Heart right ventricle (tissue), 16 donors: ENCODE measurements at regions not wholly inside any gene's neighbourhood (a gene's known extent, or its start where the extent isn't known, plus 50 kb on each side); places are given as distances from the start of the nearest gene placed in this dataset.
"Not testable (repeated sequence)": the region's sequence is repeated elsewhere in the genome, so short reads cannot be mapped to it uniquely, and the experiment has no call there.

ENCODE experiments used
- ATAC-seq, 8 donors: fragments of 200-7000 bp; cut with Tn5 transposase; one replicate each; pipeline ENCODE4 v1.9.1; 2020; ENCODE audit warnings: mild to moderate bottlenecking in 8 of 8, moderate library complexity in 8 of 8, moderate number of reproducible peaks in 1 of 8
- DNase-seq, 2 donors: peaks; one replicate each; pipeline ENCODE4 v3.0.0-alpha.2; 2020
- H3K27ac ChIP-seq, 10 donors: fragments of 200-600 bp; sonication (generic) in 2 of 10; one replicate each; pipeline versions ENCODE4 v1.5.0 to v1.8.0; 2020 to 2022; ENCODE audit warnings: mild to moderate bottlenecking in 3 of 10
- H3K27me3 ChIP-seq, 7 donors: fragments of 200-600 bp; one replicate each; pipeline ENCODE4 v1.8.0; 2021 to 2022; ENCODE audit warnings: mild to moderate bottlenecking in 2 of 7
- H3K36me3 ChIP-seq, 9 donors: fragments of 200-600 bp; sonication (generic) in 1 of 9; one replicate each; pipeline versions ENCODE4 v1.5.0 to v1.8.0; 2020 to 2022; ENCODE audit warnings: mild to moderate bottlenecking in 2 of 9
- H3K4me1 ChIP-seq, 9 donors: fragments of 200-600 bp; sonication (generic) in 1 of 9; one replicate each; pipeline versions ENCODE4 v1.5.0 to v1.8.0; 2020 to 2022; ENCODE audit warnings: mild to moderate bottlenecking in 4 of 9
- H3K4me3 ChIP-seq, 10 donors: fragments of 200-600 bp; sonication (generic) in 2 of 10; one replicate each; pipeline versions ENCODE4 v1.5.0 to v1.8.0; 2020 to 2022; ENCODE audit warnings: mild to moderate bottlenecking in 7 of 10, moderate library complexity in 2 of 10
- H3K9me3 ChIP-seq, 11 donors: fragments of 200-600 bp in 10 of 11; sonication (generic) in 2 of 11; one replicate each; pipeline versions ENCODE4 v1.5.0 to v1.8.0; 2013 to 2022; ENCODE audit warnings: mild to moderate bottlenecking in 2 of 11, control low read depth in 1 of 11, moderate library complexity in 1 of 11
- WGBS, 2 donors: extraction: QIAGEN DNeasy Blood & Tissue Kit; methylation state at CpG; one replicate each; pipeline ENCODE4 v1.1.7; 2013; ENCODE audit warnings: inconsistent platforms in 1 of 2; 5-methylcytosine and 5-hydroxymethylcytosine counted together
- intact Hi-C, 10 donors: fragments of 100-400 bp; cut with DNase I; formaldehyde crosslinking; loops; one replicate each; pipeline versions ENCODE4 v1.11.1 to v1.14.2; 2022
- TF ChIP-seq, protein P1 (sequence below), 9 donors: fragments of 200-600 bp; sonication (generic) in 2 of 9; IDR thresholded peaks; one replicate each; pipeline versions ENCODE4 v1.5.0 to v1.8.0; 2021 to 2022; ENCODE audit warnings: antibody characterized with exemption in 9 of 9, mild to moderate bottlenecking in 5 of 9, moderate library complexity in 1 of 9
- donor health status: Arrhythmogenic right ventricular cardiomyopathy.
- donor health status: ischemic (EF 13 %, LVEDD 7.1; RV severe dilation, severe dysfunction).
- donor health status: healthy with polysubstance abuse.
- donor health status: DM: no; HTN: yes; CAD: no.
- donor health status: DM: no; HTN: no; CAD: no.
- donor health status: ischemic (EF 25% LVEDD 6.9; RV normal size, moderate dysfunction).
- donor health status: ischemic (EF 25% LVEDD 5.7; RV mildly dilated, moderate dysfunction).
- donor health status: healthy.
- donor health status: DM: yes; HTN: yes; CAD: no.
- donor health status: Ischemic cardiomyopathy.
- donor health status: ischemic (EF 35%, LVEDD 5.7; RV mildly dilated, moderate dysfunction).
- donor health status: nonischemic (EF 11% LVEDD 7.7; RV severe dilation, severe dysfunction).
- donor health status: DM: yes; HTN: yes; CAD: no.
- donor health status: PGD.
- donor health status: ischemic (EF 29% LVEDD 5.4; RV normal size, mild dysfunction).
- donor health status: nonischemic (EF 23%, LVEDD 6.1; RV moderate dilation, normal function).

DNA sequence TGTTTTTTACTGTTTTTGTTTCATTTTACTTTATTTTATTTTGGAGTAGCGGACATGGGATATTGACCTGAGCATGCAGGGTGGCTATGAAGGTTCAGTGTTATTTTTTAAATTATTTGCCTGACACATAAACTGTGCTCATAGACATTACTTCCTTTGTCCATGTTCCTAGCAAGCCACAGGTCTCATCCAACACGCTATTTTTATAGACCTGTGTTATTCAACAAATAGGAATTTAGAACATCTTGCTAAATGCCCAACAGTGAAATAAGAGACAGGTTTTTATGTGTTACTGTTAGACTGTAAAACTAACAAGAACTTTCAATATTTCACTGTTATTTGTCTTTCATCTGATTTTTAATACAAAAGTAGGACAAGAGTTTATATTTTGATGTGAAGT lies 756.4 kb downstream of the KCNT2 start:
- Histone ChIP-seq H3K4me1 (no peaks in the 10 kb centered on the region), H3K9me3 (no peaks in the 10 kb centered on the region), H3K36me3 (no peaks in the 10 kb centered on the region), H3K4me3 (no peak overlapping the region), H3K27me3 (peaks cover 0 to 3% (median 0%) of the 10 kb centered on the region in 7 donors), H3K27ac (no peak overlapping the region)
- TF ChIP-seq, protein P1, sequence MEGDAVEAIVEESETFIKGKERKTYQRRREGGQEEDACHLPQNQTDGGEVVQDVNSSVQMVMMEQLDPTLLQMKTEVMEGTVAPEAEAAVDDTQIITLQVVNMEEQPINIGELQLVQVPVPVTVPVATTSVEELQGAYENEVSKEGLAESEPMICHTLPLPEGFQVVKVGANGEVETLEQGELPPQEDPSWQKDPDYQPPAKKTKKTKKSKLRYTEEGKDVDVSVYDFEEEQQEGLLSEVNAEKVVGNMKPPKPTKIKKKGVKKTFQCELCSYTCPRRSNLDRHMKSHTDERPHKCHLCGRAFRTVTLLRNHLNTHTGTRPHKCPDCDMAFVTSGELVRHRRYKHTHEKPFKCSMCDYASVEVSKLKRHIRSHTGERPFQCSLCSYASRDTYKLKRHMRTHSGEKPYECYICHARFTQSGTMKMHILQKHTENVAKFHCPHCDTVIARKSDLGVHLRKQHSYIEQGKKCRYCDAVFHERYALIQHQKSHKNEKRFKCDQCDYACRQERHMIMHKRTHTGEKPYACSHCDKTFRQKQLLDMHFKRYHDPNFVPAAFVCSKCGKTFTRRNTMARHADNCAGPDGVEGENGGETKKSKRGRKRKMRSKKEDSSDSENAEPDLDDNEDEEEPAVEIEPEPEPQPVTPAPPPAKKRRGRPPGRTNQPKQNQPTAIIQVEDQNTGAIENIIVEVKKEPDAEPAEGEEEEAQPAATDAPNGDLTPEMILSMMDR (IDR thresholded peaks at IDR 0.05): no peak
- WGBS, 2 donors: 81 to 88% methylated on average over 2 of the region's 2 CpGs
- intact Hi-C loops: no loop called here
- ATAC-seq (no peak), DNase-seq (no peak)

DNA sequence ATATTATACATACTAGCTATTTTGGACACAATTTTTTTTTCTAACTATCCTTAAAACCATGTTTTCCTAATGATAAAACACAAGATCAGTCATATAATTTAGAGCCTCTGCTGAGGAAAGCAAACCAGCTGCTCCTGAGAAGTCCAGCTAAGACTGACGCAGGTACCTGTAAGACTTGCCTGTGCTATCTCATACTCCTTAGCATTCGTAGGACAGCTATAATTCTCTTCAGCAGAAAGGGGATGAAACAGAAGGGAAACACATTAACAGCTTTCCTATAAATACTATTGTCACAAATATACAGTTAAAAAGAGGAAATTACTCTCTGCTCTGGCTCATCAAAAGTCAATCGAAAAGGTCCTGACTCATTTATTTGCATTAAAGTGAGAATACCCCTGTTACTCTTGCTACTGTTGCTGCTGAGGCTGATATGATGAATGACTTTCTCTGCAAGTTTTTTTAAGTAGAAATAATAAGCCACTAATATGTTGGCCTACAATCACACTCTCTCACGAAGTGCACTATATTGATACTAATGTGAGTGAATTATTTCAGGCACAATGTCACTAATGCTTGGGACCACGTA lies 757.1 kb downstream of the KCNT2 start:
- no peaks in the 10 kb centered on the region for H3K36me3 ChIP-seq
- DNase-seq (no peak), ATAC-seq (no peak)
- no peak overlapping the region for H3K4me3 ChIP-seq
- H3K27ac ChIP-seq: no peak overlapping the region
- WGBS, 2 donors: 58 to 64% methylated on average over 5 of the region's 5 CpGs
- intact Hi-C loops: no loop called here
- no peaks in the 10 kb centered on the region for H3K4me1 ChIP-seq
- H3K9me3 ChIP-seq: no peaks in the 10 kb centered on the region
- peaks cover 0 to 3% (median 0%) of the 10 kb centered on the region in 7 donors for H3K27me3 ChIP-seq
- TF ChIP-seq, protein P1 (IDR thresholded peaks at IDR 0.05): no peak

DNA sequence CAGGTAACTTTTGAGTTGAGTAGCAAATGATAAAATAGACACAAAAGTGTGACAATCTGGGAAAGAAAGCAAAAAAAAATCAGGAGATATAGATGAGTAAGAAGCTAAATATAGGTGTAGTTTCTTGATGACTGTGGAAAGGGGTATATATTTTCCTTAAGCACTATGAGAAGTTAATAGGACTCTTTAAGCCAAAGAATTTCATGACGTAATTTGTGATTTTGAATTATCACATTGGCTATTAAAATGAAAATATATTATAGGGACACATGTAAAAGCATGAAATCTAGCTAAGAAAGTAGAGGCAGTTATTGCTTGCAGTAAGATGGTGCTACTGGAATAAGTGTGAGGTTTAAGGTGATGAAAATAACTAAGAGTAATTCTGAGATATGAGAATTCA lies 759.1 kb downstream of the KCNT2 start:
- Histone ChIP-seq H3K36me3 (no peaks in the 10 kb centered on the region), H3K27me3 (peaks cover 0 to 3% (median 0%) of the 10 kb centered on the region in 7 donors), H3K27ac (no peak overlapping the region), H3K4me1 (no peaks in the 10 kb centered on the region), H3K4me3 (no peak overlapping the region), H3K9me3 (no peaks in the 10 kb centered on the region)
- DNase-seq: no peak
- WGBS, 2 donors: 0 to 45% methylated on average over 1 of the region's 1 CpG
- no peak for ATAC-seq
- TF ChIP-seq, protein P1 (IDR thresholded peaks at IDR 0.05): no peak
- intact Hi-C loops: no loop called here

DNA sequence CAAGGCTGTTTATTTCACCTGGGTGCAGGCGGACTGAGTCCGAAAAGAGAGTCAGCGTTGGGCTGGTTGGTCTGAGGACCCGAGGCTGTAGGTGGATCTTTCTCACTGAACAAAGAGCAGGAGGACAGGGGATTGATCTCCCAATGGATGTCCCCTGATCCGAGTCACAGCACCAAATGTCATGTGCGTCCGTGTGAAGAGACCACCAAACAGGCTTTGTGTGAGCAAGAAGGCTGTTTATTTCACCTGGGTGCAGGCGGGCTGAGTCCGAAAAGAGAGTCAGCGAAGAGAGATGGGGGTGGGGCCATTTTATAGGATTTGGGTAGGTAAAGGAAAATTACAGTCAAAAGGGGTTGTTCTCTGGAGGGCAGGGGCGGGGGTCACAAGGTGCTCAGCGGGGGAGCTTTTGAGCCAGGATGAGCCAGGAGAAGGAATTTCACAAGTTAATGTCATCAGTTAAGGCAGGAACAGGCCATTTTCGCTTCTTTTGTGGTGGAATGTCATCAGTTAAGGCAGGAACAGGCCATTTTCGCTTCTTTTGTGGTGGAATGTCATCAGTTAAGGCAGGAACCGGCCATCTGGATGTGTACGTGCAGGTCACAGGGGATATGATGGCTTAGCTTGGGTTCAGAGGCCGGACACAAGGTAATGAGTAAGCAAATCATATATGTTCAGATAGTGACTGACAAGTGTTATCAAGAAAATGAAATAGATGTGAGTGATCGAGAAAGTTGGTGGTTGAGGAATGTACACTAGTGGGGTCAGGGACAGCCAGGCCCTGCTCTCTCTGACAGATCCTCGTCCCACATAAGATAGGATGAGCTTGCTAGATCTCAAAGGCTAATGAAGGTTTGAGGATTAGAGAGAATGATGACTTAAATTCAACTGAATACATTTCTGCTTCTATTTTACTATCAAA lies 760.0 kb downstream of the KCNT2 start:
- H3K4me3 ChIP-seq, H3K27me3 ChIP-seq, H3K4me1 ChIP-seq, DNase-seq, intact Hi-C loops, H3K27ac ChIP-seq, ATAC-seq, H3K9me3 ChIP-seq, H3K36me3 ChIP-seq: not testable (repeated sequence)
- WGBS, 2 donors: 49 to 50% methylated on average over 19 of the region's 19 CpGs

DNA sequence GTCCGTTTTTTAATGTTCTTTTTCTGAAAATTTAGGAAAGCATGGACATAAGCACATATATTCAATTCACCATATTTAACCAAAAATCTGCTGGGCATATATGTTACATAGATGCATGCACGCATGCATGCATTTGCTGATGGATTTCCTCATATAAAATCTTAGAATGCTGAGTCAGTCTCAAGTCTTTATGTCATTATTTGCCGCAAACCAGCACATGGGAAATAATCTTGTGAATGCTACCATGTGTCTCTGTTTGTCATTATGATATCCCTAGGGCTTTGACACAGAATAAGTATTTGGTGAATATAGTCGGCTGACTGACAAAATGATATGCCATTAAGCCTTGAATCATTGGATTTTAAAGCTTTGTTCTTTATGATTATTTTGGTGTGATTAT lies 776.5 kb downstream of the KCNT2 start:
- Histone ChIP-seq H3K4me1 (no peaks in the 10 kb centered on the region), H3K27ac (no peak overlapping the region), H3K9me3 (no peaks in the 10 kb centered on the region), H3K36me3 (no peaks in the 10 kb centered on the region), H3K4me3 (no peak overlapping the region), H3K27me3 (no peaks in the 10 kb centered on the region)
- no peak for DNase-seq
- intact Hi-C loops: no loop called here
- TF ChIP-seq, protein P1 (IDR thresholded peaks at IDR 0.05): no peak
- ATAC-seq: no peak
- 81 to 83% methylated on average over 4 of the region's 4 CpGs for WGBS, 2 donors
